K562 (cell line): ENCODE measurements at regions not wholly inside any gene's neighbourhood (a gene's known extent, or its start where the extent isn't known, plus 50 kb on each side); places are given as distances from the start of the nearest gene placed in this dataset.
A peak's percentile ranks its signal among the peaks of the same experiment; 100 is the strongest.

Experiments
- ATAC-seq: fragments of 200-7000 bp; cut with Tn5 transposase; 3 replicates; pipeline ENCODE4 v1.9.1; 2020; ENCODE audit warnings: moderate library complexity
- BruUV-seq: library from RNA; stranded (reverse); fragments of 400-500 nt; replicated peaks from 2 replicates; lab custom pipeline; 2021; lab: Mats Ljungman, UMichigan
- CTCF ChIA-PET: fragments of 300-600 bp; formaldehyde crosslinking; extraction: SDS; loops from one replicate; lab custom pipeline; 2021; ENCODE audit warnings: low intra/inter-chr PET ratio; lab: Yijun Ruan, JAX
- POLR2A ChIA-PET: fragments of 300-600, 350-650 bp; sonication (Branson Sonifier 250); formaldehyde crosslinking; extraction: SDS; loops from one replicate; lab custom pipeline; 2021; ENCODE audit warnings: antibody characterized with exemption, inconsistent platforms; lab: Yijun Ruan, JAX
- DNase-seq, 4 experiments: peaks; one replicate each; pipeline versions ENCODE4 v3.0.0 to v3.0.0-alpha.2; 2011 to 2018; ENCODE audit warnings: low spot score in 3 of 4, mixed read lengths in 3 of 4; ENCODE audit errors: extremely low read depth in 1 of 4
- FAIRE-seq: peaks from 2 replicates; lab custom pipeline; 2011; peaks lifted over from hg19 to GRCh38; lab: Jason Lieb, UNC
- H2AFZ ChIP-seq: 2 replicates; pipeline ENCODE4 v1.6.0; 2011; ENCODE audit warnings: low read depth, low read length, control low read depth, inconsistent platforms
- H3K27ac ChIP-seq: fragments of 200-600 bp; 3 replicates; pipeline ENCODE4 v1.8.0; 2011; ENCODE audit warnings: low read depth, mild to moderate bottlenecking, control low read depth, inconsistent platforms, low read length, moderate library complexity, mixed read lengths; ENCODE audit errors: extremely low read depth
- H3K27me3 ChIP-seq, 2 experiments: fragments of 300-600 bp in 1 of 2; 2 replicates in 1 of 2; 3 replicates in 1 of 2; pipeline versions ENCODE4 v1.6.0 to v1.8.0; 2011; ENCODE audit warnings: inconsistent platforms in 2 of 2, low read length in 2 of 2, mild to moderate bottlenecking in 1 of 2, mixed read lengths in 1 of 2, moderate library complexity in 1 of 2; ENCODE audit not compliant: control insufficient read depth in 2 of 2, insufficient read depth in 2 of 2
- H3K36me3 ChIP-seq: fragments of 300-600 bp; 3 replicates; pipeline ENCODE4 v1.8.0; 2011; ENCODE audit warnings: mild to moderate bottlenecking, low read length, inconsistent platforms; ENCODE audit not compliant: control insufficient read depth, insufficient read depth
- H3K4me1 ChIP-seq, 2 experiments: fragments of 200-600 bp in 1 of 2; replicated peaks in 1 of 2; 2 replicates in 1 of 2; 3 replicates in 1 of 2; pipeline versions ENCODE4 v1.5.1 to v1.8.0; 2011; ENCODE audit warnings: inconsistent platforms in 2 of 2, low read length in 2 of 2, mild to moderate bottlenecking in 1 of 2, mixed read lengths in 1 of 2, moderate library complexity in 1 of 2; ENCODE audit not compliant: control insufficient read depth in 2 of 2, insufficient read depth in 2 of 2
- H3K4me2 ChIP-seq: 2 replicates; pipeline ENCODE4 v1.6.1; 2011; ENCODE audit warnings: low read length, control low read depth, inconsistent platforms, mixed read lengths; ENCODE audit not compliant: insufficient read depth
- H3K4me3 ChIP-seq: fragments of 200-600 bp; sonication (generic), shearing (Covaris generic); 2 replicates; pipeline ENCODE4 v1.5.1; 2016; ENCODE audit warnings: control low read depth, inconsistent platforms
- H3K79me2 ChIP-seq: fragments of 200-600 bp; 3 replicates; pipeline ENCODE4 v1.8.0; 2011; ENCODE audit warnings: low read length, inconsistent platforms; ENCODE audit not compliant: control insufficient read depth, insufficient read depth
- H3K9ac ChIP-seq, 2 experiments: 2 replicates each; pipeline versions ENCODE4 v1.6.0 to v1.6.1; 2011; ENCODE audit warnings: low read depth in 2 of 2, low read length in 2 of 2, control low read depth in 1 of 2, inconsistent platforms in 1 of 2, mild to moderate bottlenecking in 1 of 2, mixed read lengths in 1 of 2; ENCODE audit not compliant: insufficient read depth in 1 of 2
- H3K9me1 ChIP-seq: one replicate; pipeline ENCODE4 v1.6.0; 2011; ENCODE audit warnings: inconsistent platforms, mild to moderate bottlenecking, low read length, moderate library complexity; ENCODE audit not compliant: control insufficient read depth, insufficient read depth
- H3K9me3 ChIP-seq: replicated peaks from 2 replicates; pipeline ENCODE4 v1.5.1; 2011; ENCODE audit warnings: low read depth, low read length, inconsistent platforms; ENCODE audit not compliant: control insufficient read depth, insufficient read depth
- H4K20me1 ChIP-seq: replicated peaks from 2 replicates; pipeline ENCODE4 v1.6.1; 2011; ENCODE audit warnings: low read length, inconsistent platforms, mixed read lengths; ENCODE audit not compliant: control insufficient read depth, insufficient read depth
- ARID1B ChIP-seq: fragments of 450-650 bp; IDR thresholded peaks from 2 replicates; pipeline ENCODE4 v1.6.1; 2016; ENCODE audit warnings: antibody characterized with exemption, mild to moderate bottlenecking, inconsistent platforms
- CEBPB ChIP-seq: fragments of 450-650 bp; IDR thresholded peaks from 2 replicates; pipeline ENCODE4 v1.6.1; 2016; ENCODE audit warnings: missing genetic modification characterization, missing compliant biosample characterization
- CEBPG ChIP-seq, 3 experiments: fragments of 200-800 bp in 1 of 3; sonication (Bioruptor generic) in 1 of 3; sonication (generic) in 1 of 3; formaldehyde crosslinking in 1 of 3; IDR thresholded peaks in 2 of 3; conservative IDR thresholded peaks in 1 of 3; 2 replicates each; pipeline versions ENCODE4 v1.6.1 to v1.8.0; 2016 to 2022; ENCODE audit warnings: missing compliant biosample characterization in 2 of 3, missing genetic modification characterization in 2 of 3, mild to moderate bottlenecking in 1 of 3, missing genetic modification reagents in 1 of 3
- E2F3 ChIP-seq: fragments of 250-450 bp; sonication (Bioruptor Pico); IDR thresholded peaks from 2 replicates; pipeline ENCODE4 v1.4.0; 2020; ENCODE audit warnings: mild to moderate bottlenecking
- E2F6 ChIP-seq, 2 experiments: IDR thresholded peaks; 2 replicates each; pipeline ENCODE4 v1.6.1; 2011; ENCODE audit warnings: borderline replicate concordance in 1 of 2, control low read depth in 1 of 2, low read depth in 1 of 2, low read length in 1 of 2, mild to moderate bottlenecking in 1 of 2, mixed read lengths in 1 of 2, moderate library complexity in 1 of 2; ENCODE audit not compliant: insufficient read depth in 1 of 2, insufficient read length in 1 of 2, poor library complexity in 1 of 2, severe bottlenecking in 1 of 2; ENCODE audit errors: extremely low read depth in 1 of 2
- HCFC1 ChIP-seq: IDR thresholded peaks from 2 replicates; pipeline ENCODE4 v1.6.1; 2012; ENCODE audit warnings: low read depth, low read length, improper control_type of control experiment
- HDAC2 ChIP-seq: fragments of 450-650 bp; IDR thresholded peaks from 2 replicates; pipeline ENCODE4 v1.6.1; 2016; ENCODE audit warnings: mild to moderate bottlenecking
- KLF16 ChIP-seq: IDR thresholded peaks from 2 replicates; pipeline ENCODE4 v1.6.1; 2016; ENCODE audit warnings: antibody characterized with exemption
- NFATC3 ChIP-seq: fragments of 450-650 bp; IDR thresholded peaks from 2 replicates; pipeline ENCODE4 v1.6.1; 2017; ENCODE audit warnings: mild to moderate bottlenecking
- NFIX ChIP-seq: fragments of 250-450 bp; sonication (Bioruptor Pico); IDR thresholded peaks from 2 replicates; pipeline ENCODE4 v1.4.0; 2020; ENCODE audit warnings: low read depth, mild to moderate bottlenecking, moderate library complexity
- NUFIP1 ChIP-seq: fragments of 450-650 bp; IDR thresholded peaks from 2 replicates; pipeline ENCODE4 v1.6.1; 2018; ENCODE audit not compliant: partially characterized antibody
- PTBP1 ChIP-seq: fragments of 200-400 bp; formaldehyde crosslinking; IDR thresholded peaks from 2 replicates; pipeline ENCODE4 v1.6.1; 2017; ENCODE audit warnings: low read depth, low read length
- THAP12 ChIP-seq: fragments of 250-450 bp; sonication (Bioruptor Pico); IDR thresholded peaks from 2 replicates; pipeline ENCODE4 v1.9.0; 2021; ENCODE audit warnings: mild to moderate bottlenecking, inconsistent platforms
- TRIM24 ChIP-seq, 2 experiments: fragments of 450-650 bp; IDR thresholded peaks; 2 replicates each; pipeline ENCODE4 v1.6.1; 2016
- XRCC5 ChIP-seq: fragments of 200-400 bp; formaldehyde crosslinking; IDR thresholded peaks from 2 replicates; pipeline ENCODE4 v1.6.1; 2017; ENCODE audit warnings: low read depth, mild to moderate bottlenecking, low read length
- ZNF184 ChIP-seq: sonication (generic); formaldehyde crosslinking; IDR thresholded peaks from 2 replicates; pipeline ENCODE4 v1.5.0; 2020; ENCODE audit warnings: missing genetic modification reagents
- ZNF707 ChIP-seq: fragments of 250-450 bp; sonication (Bioruptor Pico); conservative IDR thresholded peaks from 2 replicates; pipeline ENCODE4 v1.8.0; 2022; ENCODE audit warnings: inconsistent platforms, mild to moderate bottlenecking, moderate library complexity
- WGBS: fragments of 100-300 bp; shearing (Covaris generic); methylation state at CpG from one replicate; pipeline ENCODE4 v1.1.6; 2016; ENCODE audit warnings: low coverage, mixed read lengths; ENCODE audit not compliant: insufficient coverage; ENCODE audit errors: missing lambda C conversion rate; 5-methylcytosine and 5-hydroxymethylcytosine counted together
- in situ Hi-C: fragments of 300-500 bp; cut with MboI; formaldehyde crosslinking; loops from 4 replicates; pipeline ENCODE4 v1.15.0; 2018; ENCODE audit warnings: inconsistent platforms, mixed read lengths
- intact Hi-C: fragments of 100-400 bp; cut with micrococcal nuclease; formaldehyde crosslinking; loops from 2 replicates; pipeline ENCODE4 v1.14.2; 2022

GRCh38 chr4:134364928-134365327 is 163.3 kb upstream of the PABPC4L start:
- ATAC-seq = no peak
- in situ Hi-C loops = no loop called here
- 30% methylated on average over 1 of the region's 1 CpG for WGBS
- POLR2A ChIA-PET = no interaction called here
- Histone ChIP-seq H3K4me2 (no peak overlapping the region), H3K4me1 (no peaks in the 10 kb centered on the region), H3K9me3 (no peaks in the 10 kb centered on the region), H3K36me3 (no peaks in the 10 kb centered on the region), H3K4me3 (no peak overlapping the region), H4K20me1 (no peaks in the 10 kb centered on the region), H3K79me2 (no peaks in the 10 kb centered on the region), H2AFZ (no peak overlapping the region), H3K9me1 (no peaks in the 10 kb centered on the region), H3K9ac (no peak overlapping the region), H3K27me3 (no peaks in the 10 kb centered on the region), H3K27ac (no peak overlapping the region)
- DNase-seq = no peak
- BruUV-seq = no TSS peak
- intact Hi-C loops = no loop called here
- FAIRE-seq = no peak
- CTCF ChIA-PET = no interaction called here
- no peak for TF ChIP-seq THAP12 (CRISPR knock-in tag)
- TF ChIP-seq HDAC2 = no peak
- TF ChIP-seq CEBPB (tag) = peak; percentile 72
- no peak for TF ChIP-seq NFATC3
- TF ChIP-seq HCFC1 = no peak
- TF ChIP-seq NFIX (CRISPR knock-in tag) = no peak
- no peak for TF ChIP-seq ZNF707
- TF ChIP-seq E2F6 (IDR thresholded peaks at IDR 0.05; ENCODE audit: borderline replicate concordance in 1 of 2, extremely low read depth in 1 of 2, insufficient read depth in 1 of 2, insufficient read length in 1 of 2, low read depth in 1 of 2, low read length in 1 of 2, poor library complexity in 1 of 2, severe bottlenecking in 1 of 2) = no peak
- no peak for TF ChIP-seq TRIM24 (IDR thresholded peaks at IDR 0.05)
- no peak for TF ChIP-seq KLF16
- no peak for TF ChIP-seq XRCC5
- TF ChIP-seq ZNF184 (CRISPR knock-in tag) = no peak
- no peak for TF ChIP-seq CEBPG (CRISPR knock-in tag; IDR thresholded peaks at IDR 0.05)
- peak in 1 of 2 experiments; percentile 73; a peak in 2 of 4 replicates for TF ChIP-seq CEBPG (tag; conservative IDR thresholded peaks at IDR 0.05 in 1 of 2, IDR thresholded peaks at IDR 0.05 in 1 of 2)
- no peak for TF ChIP-seq E2F3
- TF ChIP-seq NUFIP1 = no peak
- TF ChIP-seq ARID1B = no peak
- TF ChIP-seq PTBP1 = no peak
- TF ChIP-seq, all 486 proteins: peak for 2
